ENCODE measurements at regions not wholly inside any gene's neighbourhood (a gene's known extent, or its start where the extent isn't known, plus 50 kb on each side); places are given as distances from the start of the nearest gene placed in this dataset.

DNA sequence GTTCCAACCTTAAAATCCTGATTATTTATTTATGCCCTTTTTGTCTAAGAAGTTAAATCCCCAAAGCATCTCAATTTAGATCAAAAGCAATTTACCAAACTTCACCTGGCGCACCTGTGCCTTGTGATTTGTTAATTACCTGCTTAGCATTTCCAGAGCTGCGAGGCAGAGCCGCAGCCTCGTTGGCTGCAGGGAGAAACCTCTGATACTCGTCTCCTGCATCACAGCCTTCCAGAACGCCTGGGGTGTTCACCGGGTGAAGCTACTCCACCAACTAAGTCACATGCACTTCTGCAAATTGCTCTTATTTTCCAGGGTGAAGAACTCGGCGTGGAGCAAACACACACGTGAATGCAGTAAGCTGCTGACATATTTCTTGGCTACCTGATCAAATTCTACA is 198.1 kb upstream of the RNF32 start:
- TF ChIP-seq, protein P1, sequence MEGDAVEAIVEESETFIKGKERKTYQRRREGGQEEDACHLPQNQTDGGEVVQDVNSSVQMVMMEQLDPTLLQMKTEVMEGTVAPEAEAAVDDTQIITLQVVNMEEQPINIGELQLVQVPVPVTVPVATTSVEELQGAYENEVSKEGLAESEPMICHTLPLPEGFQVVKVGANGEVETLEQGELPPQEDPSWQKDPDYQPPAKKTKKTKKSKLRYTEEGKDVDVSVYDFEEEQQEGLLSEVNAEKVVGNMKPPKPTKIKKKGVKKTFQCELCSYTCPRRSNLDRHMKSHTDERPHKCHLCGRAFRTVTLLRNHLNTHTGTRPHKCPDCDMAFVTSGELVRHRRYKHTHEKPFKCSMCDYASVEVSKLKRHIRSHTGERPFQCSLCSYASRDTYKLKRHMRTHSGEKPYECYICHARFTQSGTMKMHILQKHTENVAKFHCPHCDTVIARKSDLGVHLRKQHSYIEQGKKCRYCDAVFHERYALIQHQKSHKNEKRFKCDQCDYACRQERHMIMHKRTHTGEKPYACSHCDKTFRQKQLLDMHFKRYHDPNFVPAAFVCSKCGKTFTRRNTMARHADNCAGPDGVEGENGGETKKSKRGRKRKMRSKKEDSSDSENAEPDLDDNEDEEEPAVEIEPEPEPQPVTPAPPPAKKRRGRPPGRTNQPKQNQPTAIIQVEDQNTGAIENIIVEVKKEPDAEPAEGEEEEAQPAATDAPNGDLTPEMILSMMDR (IDR thresholded peaks at IDR 0.05; ENCODE audit: insufficient read depth, low read length), result no peak
- TF ChIP-seq GABPA (IDR thresholded peaks at IDR 0.05; ENCODE audit: low read depth), result no peak
- no peak for TF ChIP-seq POLR2AphosphoS5 (IDR thresholded peaks at IDR 0.05; ENCODE audit: low read depth)
- TF ChIP-seq, protein P2, sequence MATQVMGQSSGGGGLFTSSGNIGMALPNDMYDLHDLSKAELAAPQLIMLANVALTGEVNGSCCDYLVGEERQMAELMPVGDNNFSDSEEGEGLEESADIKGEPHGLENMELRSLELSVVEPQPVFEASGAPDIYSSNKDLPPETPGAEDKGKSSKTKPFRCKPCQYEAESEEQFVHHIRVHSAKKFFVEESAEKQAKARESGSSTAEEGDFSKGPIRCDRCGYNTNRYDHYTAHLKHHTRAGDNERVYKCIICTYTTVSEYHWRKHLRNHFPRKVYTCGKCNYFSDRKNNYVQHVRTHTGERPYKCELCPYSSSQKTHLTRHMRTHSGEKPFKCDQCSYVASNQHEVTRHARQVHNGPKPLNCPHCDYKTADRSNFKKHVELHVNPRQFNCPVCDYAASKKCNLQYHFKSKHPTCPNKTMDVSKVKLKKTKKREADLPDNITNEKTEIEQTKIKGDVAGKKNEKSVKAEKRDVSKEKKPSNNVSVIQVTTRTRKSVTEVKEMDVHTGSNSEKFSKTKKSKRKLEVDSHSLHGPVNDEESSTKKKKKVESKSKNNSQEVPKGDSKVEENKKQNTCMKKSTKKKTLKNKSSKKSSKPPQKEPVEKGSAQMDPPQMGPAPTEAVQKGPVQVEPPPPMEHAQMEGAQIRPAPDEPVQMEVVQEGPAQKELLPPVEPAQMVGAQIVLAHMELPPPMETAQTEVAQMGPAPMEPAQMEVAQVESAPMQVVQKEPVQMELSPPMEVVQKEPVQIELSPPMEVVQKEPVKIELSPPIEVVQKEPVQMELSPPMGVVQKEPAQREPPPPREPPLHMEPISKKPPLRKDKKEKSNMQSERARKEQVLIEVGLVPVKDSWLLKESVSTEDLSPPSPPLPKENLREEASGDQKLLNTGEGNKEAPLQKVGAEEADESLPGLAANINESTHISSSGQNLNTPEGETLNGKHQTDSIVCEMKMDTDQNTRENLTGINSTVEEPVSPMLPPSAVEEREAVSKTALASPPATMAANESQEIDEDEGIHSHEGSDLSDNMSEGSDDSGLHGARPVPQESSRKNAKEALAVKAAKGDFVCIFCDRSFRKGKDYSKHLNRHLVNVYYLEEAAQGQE (IDR thresholded peaks at IDR 0.05; ENCODE audit: insufficient replicate concordance, low read depth), result no peak
- no peak for TF ChIP-seq SPI1 (IDR thresholded peaks at IDR 0.05; ENCODE audit: borderline replicate concordance, low read depth)
